DND-41 (cell line): ENCODE measurements at regions not wholly inside any gene's neighbourhood (a gene's known extent, or its start where the extent isn't known, plus 50 kb on each side); places are given as distances from the start of the nearest gene placed in this dataset.

Experiments used
- EZH2 ChIP-seq: IDR thresholded peaks from 3 replicates; pipeline ENCODE4 v1.6.1; 2012; ENCODE audit warnings: borderline replicate concordance, low read depth, mild to moderate bottlenecking, moderate library complexity, low read length, inconsistent platforms; ENCODE audit not compliant: severe bottlenecking
- TF ChIP-seq, protein P1 (sequence below): IDR thresholded peaks from 2 replicates; pipeline ENCODE4 v1.5.1; 2012; ENCODE audit warnings: borderline replicate concordance, low read length, moderate library complexity, mild to moderate bottlenecking; ENCODE audit not compliant: poor library complexity, severe bottlenecking; ENCODE audit errors: extremely low read depth

DNA sequence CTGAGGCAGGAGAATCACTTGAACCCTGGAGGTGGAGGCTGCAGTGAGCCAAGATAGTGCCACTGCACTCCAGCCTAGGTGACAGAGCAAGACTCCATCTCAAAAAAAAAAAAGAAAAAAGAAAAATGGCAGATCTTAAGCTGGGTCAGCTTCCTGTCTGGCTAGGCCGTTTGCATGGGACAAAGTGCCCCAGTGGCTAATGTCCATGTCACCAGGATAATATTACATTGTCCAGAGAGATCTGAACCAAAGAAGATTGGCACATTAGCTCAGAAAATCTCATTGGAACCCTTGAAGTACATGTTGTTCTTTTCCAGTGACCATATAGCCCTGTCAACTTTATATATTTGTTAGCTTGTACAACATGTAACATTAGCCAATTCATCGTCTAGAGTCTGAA is 59.2 kb upstream of the DAB2IP start:
- TF ChIP-seq EZH2 = no peak
- TF ChIP-seq, protein P1, sequence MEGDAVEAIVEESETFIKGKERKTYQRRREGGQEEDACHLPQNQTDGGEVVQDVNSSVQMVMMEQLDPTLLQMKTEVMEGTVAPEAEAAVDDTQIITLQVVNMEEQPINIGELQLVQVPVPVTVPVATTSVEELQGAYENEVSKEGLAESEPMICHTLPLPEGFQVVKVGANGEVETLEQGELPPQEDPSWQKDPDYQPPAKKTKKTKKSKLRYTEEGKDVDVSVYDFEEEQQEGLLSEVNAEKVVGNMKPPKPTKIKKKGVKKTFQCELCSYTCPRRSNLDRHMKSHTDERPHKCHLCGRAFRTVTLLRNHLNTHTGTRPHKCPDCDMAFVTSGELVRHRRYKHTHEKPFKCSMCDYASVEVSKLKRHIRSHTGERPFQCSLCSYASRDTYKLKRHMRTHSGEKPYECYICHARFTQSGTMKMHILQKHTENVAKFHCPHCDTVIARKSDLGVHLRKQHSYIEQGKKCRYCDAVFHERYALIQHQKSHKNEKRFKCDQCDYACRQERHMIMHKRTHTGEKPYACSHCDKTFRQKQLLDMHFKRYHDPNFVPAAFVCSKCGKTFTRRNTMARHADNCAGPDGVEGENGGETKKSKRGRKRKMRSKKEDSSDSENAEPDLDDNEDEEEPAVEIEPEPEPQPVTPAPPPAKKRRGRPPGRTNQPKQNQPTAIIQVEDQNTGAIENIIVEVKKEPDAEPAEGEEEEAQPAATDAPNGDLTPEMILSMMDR = no peak
